ENCODE measurements at regions not wholly inside any gene's neighbourhood (a gene's known extent, or its start where the extent isn't known, plus 50 kb on each side); places are given as distances from the start of the nearest gene placed in this dataset.
A peak's percentile ranks its signal among the peaks of the same experiment; 100 is the strongest.

- Histone ChIP-seq H3K36me3 (ENCODE audit: insufficient read depth in 1 of 2, low read depth in 1 of 2) (no peaks in the 10 kb centered on the region), H3K4me3 (no peak overlapping the region), H3K27ac (no peak overlapping the region), H3K4me1 (no peaks in the 10 kb centered on the region), H3K9me3 (peaks cover 4% of the 10 kb centered on the region), H3K27me3 (ENCODE audit: insufficient read depth in 3 of 3, low read length in 2 of 3) (no peaks in the 10 kb centered on the region)
- TF ChIP-seq CTCF (IDR thresholded peaks at IDR 0.05), result no peak
- 86 to 92% (median 90%) methylated on average over 1 of the region's 1 CpG for WGBS, 3 donors
- intact Hi-C loops (cut with DNase I), result no loop called here
- no peak for DNase-seq
- ATAC-seq, result no peak
Measured at GRCh38 chr2:121147766-121148165, 137.2 kb downstream of the TFCP2L1 start.

GRCh38 chr2:121148481-121148880 lies 136.5 kb downstream of the TFCP2L1 start:
- intact Hi-C loops (cut with DNase I), result no loop called here
- 78 to 84% (median 79%) methylated on average over 3 of the region's 3 CpGs for WGBS, 3 donors
- H3K4me1 ChIP-seq, result no peaks in the 10 kb centered on the region
- TF ChIP-seq CTCF (IDR thresholded peaks at IDR 0.05), result no peak
- H3K27me3 ChIP-seq (ENCODE audit: insufficient read depth in 3 of 3, low read length in 2 of 3), result no peaks in the 10 kb centered on the region
- no peaks in the 10 kb centered on the region for H3K36me3 ChIP-seq (ENCODE audit: insufficient read depth in 1 of 2, low read depth in 1 of 2)
- peaks cover 4% of the 10 kb centered on the region for H3K9me3 ChIP-seq
- no peak overlapping the region for H3K27ac ChIP-seq
- ATAC-seq (no peak), DNase-seq (no peak)
- H3K4me3 ChIP-seq, result no peak overlapping the region

GRCh38 chr2:121149384-121149783 lies 135.6 kb downstream of the TFCP2L1 start:
- WGBS, 3 donors, result 69 to 76% (median 69%) methylated on average over 4 of the region's 4 CpGs
- no peak overlapping the region for H3K4me3 ChIP-seq
- H3K36me3 ChIP-seq (ENCODE audit: insufficient read depth in 1 of 2, low read depth in 1 of 2), result no peaks in the 10 kb centered on the region
- DNase-seq (peak in 1 of 2 donors; percentile 67), ATAC-seq (peak in 1 of 4 donors; percentile 30)
- peaks cover 4% of the 10 kb centered on the region for H3K9me3 ChIP-seq
- H3K4me1 ChIP-seq, result no peaks in the 10 kb centered on the region
- no peak overlapping the region for H3K27ac ChIP-seq
- intact Hi-C loops (cut with DNase I), result no loop called here
- no peak for TF ChIP-seq CTCF (IDR thresholded peaks at IDR 0.05)
- H3K27me3 ChIP-seq (ENCODE audit: insufficient read depth in 3 of 3, low read length in 2 of 3), result no peaks in the 10 kb centered on the region

- intact Hi-C loops (cut with DNase I), result no loop called here
- no peaks in the 10 kb centered on the region for H3K27me3 ChIP-seq (ENCODE audit: insufficient read depth in 3 of 3, low read length in 2 of 3)
- no peak overlapping the region for H3K27ac ChIP-seq
- no peaks in the 10 kb centered on the region for H3K36me3 ChIP-seq (ENCODE audit: insufficient read depth in 1 of 2, low read depth in 1 of 2)
- no peak overlapping the region for H3K4me3 ChIP-seq
- no peaks in the 10 kb centered on the region for H3K4me1 ChIP-seq
- peaks cover 4% of the 10 kb centered on the region for H3K9me3 ChIP-seq
- WGBS, 3 donors, result 68 to 75% (median 68%) methylated on average over 7 of the region's 7 CpGs
- no peak for TF ChIP-seq CTCF (IDR thresholded peaks at IDR 0.05)
- no peak for DNase-seq
- no peak for ATAC-seq
Measured at GRCh38 chr2:121150126-121150525, 134.9 kb downstream of the TFCP2L1 start.

GRCh38 chr2:121150713-121151112 lies 134.3 kb downstream of the TFCP2L1 start:
- H3K27me3 ChIP-seq (ENCODE audit: insufficient read depth in 3 of 3, low read length in 2 of 3), result no peaks in the 10 kb centered on the region
- 79 to 92% (median 89%) methylated on average over 4 of the region's 4 CpGs for WGBS, 3 donors
- H3K36me3 ChIP-seq (ENCODE audit: insufficient read depth in 1 of 2, low read depth in 1 of 2), result no peaks in the 10 kb centered on the region
- no peak for TF ChIP-seq CTCF (IDR thresholded peaks at IDR 0.05)
- H3K4me1 ChIP-seq, result no peaks in the 10 kb centered on the region
- no peak overlapping the region for H3K27ac ChIP-seq
- H3K4me3 ChIP-seq, result no peak overlapping the region
- DNase-seq, result no peak
- intact Hi-C loops (cut with DNase I), result no loop called here
- H3K9me3 ChIP-seq, result no peaks in the 10 kb centered on the region
- no peak for ATAC-seq

Data from psoas muscle (tissue), 7 donors.